H1 (cell line): ENCODE measurements at regions not wholly inside any gene's neighbourhood (a gene's known extent, or its start where the extent isn't known, plus 50 kb on each side); places are given as distances from the start of the nearest gene placed in this dataset.
"Not testable (repeated sequence)": the region's sequence is repeated elsewhere in the genome, so short reads cannot be mapped to it uniquely, and the experiment has no call there.

ENCODE experiments used
- CTCF ChIA-PET: fragments of 300-600 bp; sonication (Branson Sonifier 250); formaldehyde crosslinking; loops from one replicate; lab custom pipeline; 2021; ENCODE audit not compliant: partially characterized antibody; lab: Charles Lee
- POLR2A ChIA-PET: fragments of 300-600 bp; sonication (Branson Sonifier 250); formaldehyde crosslinking; loops from one replicate; lab custom pipeline; 2021; ENCODE audit warnings: inconsistent platforms; ENCODE audit not compliant: partially characterized antibody; lab: Charles Lee
- DNase-seq, 2 experiments: peaks; one replicate each; pipeline versions ENCODE4 v3.0.0 to v3.0.0-alpha.2; 2010 to 2022; ENCODE audit warnings: low spot score in 2 of 2, low read depth in 1 of 2, mixed read lengths in 1 of 2
- FAIRE-seq: peaks from 2 replicates; lab custom pipeline; 2011; peaks lifted over from hg19 to GRCh38; lab: Jason Lieb, UNC
- H2AFZ ChIP-seq: 2 replicates; pipeline ENCODE4 v1.8.1; 2012; ENCODE audit warnings: low read length, inconsistent platforms
- H2AK5ac ChIP-seq: 2 replicates; pipeline ENCODE4 v1.6.1; 2013; ENCODE audit warnings: low read depth, low read length
- H2BK120ac ChIP-seq: replicated peaks from 2 replicates; pipeline ENCODE3; 2013; ENCODE audit warnings: low read depth, low read length, inconsistent platforms
- H2BK12ac ChIP-seq: 2 replicates; pipeline ENCODE4 v1.6.1; 2013; ENCODE audit warnings: low read depth, low read length
- H2BK15ac ChIP-seq: 2 replicates; pipeline ENCODE4 v1.6.1; 2013; ENCODE audit warnings: low read length
- H2BK20ac ChIP-seq: 2 replicates; pipeline ENCODE4 v1.6.1; 2013; ENCODE audit warnings: low read length
- H2BK5ac ChIP-seq: 2 replicates; pipeline ENCODE4 v1.6.1; 2013; ENCODE audit warnings: low read depth, low read length
- H3K14ac ChIP-seq: 2 replicates; pipeline ENCODE4 v1.6.1; 2013; ENCODE audit warnings: inconsistent platforms; ENCODE audit not compliant: insufficient read length
- H3K18ac ChIP-seq: 2 replicates; pipeline ENCODE4 v1.6.1; 2013; ENCODE audit warnings: low read length; ENCODE audit errors: extremely low read depth
- H3K23ac ChIP-seq: 2 replicates; pipeline ENCODE4 v1.6.1; 2013; ENCODE audit warnings: inconsistent platforms; ENCODE audit not compliant: insufficient read length
- H3K23me2 ChIP-seq: 2 replicates; pipeline ENCODE4 v1.6.1; 2013; ENCODE audit warnings: low read depth, low read length
- H3K27ac ChIP-seq: 2 replicates; pipeline ENCODE4 v1.6.1; 2011; ENCODE audit warnings: low read depth, low read length, inconsistent platforms
- H3K27me3 ChIP-seq, 4 experiments: replicated peaks in 1 of 4; 1 replicate in 1 of 4; 2 replicates in 3 of 4; pipeline versions ENCODE4 v1.6.1 to v1.8.1; 2011 to 2013; ENCODE audit warnings: low read length in 3 of 4, mild to moderate bottlenecking in 3 of 4, inconsistent platforms in 2 of 4, mixed read lengths in 2 of 4, moderate library complexity in 1 of 4; ENCODE audit not compliant: control insufficient read depth in 3 of 4, insufficient read depth in 3 of 4; ENCODE audit errors: extremely low read depth in 1 of 4
- H3K36me3 ChIP-seq, 4 experiments: 2 replicates each; pipeline versions ENCODE4 v1.6.1 to v1.8.1; 2011 to 2013; ENCODE audit warnings: mild to moderate bottlenecking in 4 of 4, low read length in 3 of 4, moderate library complexity in 2 of 4, control low read depth in 1 of 4, inconsistent platforms in 1 of 4; ENCODE audit not compliant: insufficient read depth in 4 of 4, control insufficient read depth in 2 of 4
- H3K4ac ChIP-seq: replicated peaks from 2 replicates; pipeline ENCODE3; 2013; ENCODE audit warnings: low read length, low read depth, mixed read lengths, inconsistent platforms; ENCODE audit not compliant: insufficient read length
- H3K4me1 ChIP-seq, 4 experiments: replicated peaks in 1 of 4; 1 replicate in 1 of 4; 2 replicates in 3 of 4; pipeline versions ENCODE4 v1.6.1 to v1.8.1; 2011 to 2013; ENCODE audit warnings: low read length in 3 of 4, inconsistent platforms in 2 of 4, mixed read lengths in 1 of 4; ENCODE audit not compliant: insufficient read depth in 4 of 4, control insufficient read depth in 3 of 4
- H3K4me2 ChIP-seq, 2 experiments: 2 replicates each; pipeline versions ENCODE4 v1.6.1 to v1.8.1; 2011 to 2013; ENCODE audit warnings: low read depth in 2 of 2, low read length in 2 of 2, control low read depth in 1 of 2, inconsistent platforms in 1 of 2, mild to moderate bottlenecking in 1 of 2; ENCODE audit not compliant: insufficient read depth in 1 of 2
- H3K4me3 ChIP-seq, 4 experiments: fragments of 200-600, 300-600 bp in 1 of 4; sonication (generic), shearing (Covaris generic), sonication (Bioruptor Twin) in 1 of 4; 2 replicates each; pipeline versions ENCODE4 v1.5.1 to v1.8.1; 2011 to 2016; ENCODE audit warnings: low read length in 4 of 4, low read depth in 3 of 4, control low read depth in 2 of 4, inconsistent platforms in 2 of 4, mild to moderate bottlenecking in 2 of 4, mixed read lengths in 1 of 4, moderate library complexity in 1 of 4; ENCODE audit not compliant: insufficient read depth in 2 of 4; ENCODE audit errors: extremely low read depth in 1 of 4
- H3K56ac ChIP-seq: replicated peaks from 2 replicates; pipeline ENCODE3; 2013; ENCODE audit warnings: low read depth, mild to moderate bottlenecking, mixed read lengths, low read length, inconsistent platforms; ENCODE audit not compliant: insufficient read length
- H3K79me1 ChIP-seq: 2 replicates; pipeline ENCODE4 v1.6.1; 2013; ENCODE audit warnings: low read depth, low read length, control low read depth
- H3K79me2 ChIP-seq, 2 experiments: 2 replicates each; pipeline versions ENCODE4 v1.6.1 to v1.8.1; 2012 to 2013; ENCODE audit warnings: low read length in 2 of 2, mild to moderate bottlenecking in 2 of 2, inconsistent platforms in 1 of 2; ENCODE audit not compliant: insufficient read depth in 2 of 2, control insufficient read depth in 1 of 2
- H3K9ac ChIP-seq, 4 experiments: replicated peaks in 1 of 4; 1 replicate in 1 of 4; 2 replicates in 3 of 4; pipeline versions ENCODE4 v1.6.1 to v1.8.1; 2011 to 2013; ENCODE audit warnings: low read depth in 3 of 4, low read length in 3 of 4, control low read depth in 2 of 4, mild to moderate bottlenecking in 2 of 4, moderate library complexity in 2 of 4, inconsistent platforms in 1 of 4; ENCODE audit errors: extremely low read depth in 1 of 4
- H3K9me3 ChIP-seq, 2 experiments: 2 replicates each; pipeline versions ENCODE4 v1.6.1 to v1.8.1; 2012 to 2013; ENCODE audit warnings: mild to moderate bottlenecking in 2 of 2, moderate library complexity in 2 of 2, control low read depth in 1 of 2, inconsistent platforms in 1 of 2, low read depth in 1 of 2, low read length in 1 of 2, mixed read lengths in 1 of 2; ENCODE audit not compliant: insufficient read depth in 2 of 2
- H4K20me1 ChIP-seq, 2 experiments: replicated peaks in 1 of 2; 2 replicates each; pipeline versions ENCODE3 to v1.8.1; 2011 to 2013; ENCODE audit warnings: inconsistent platforms in 2 of 2, low read length in 2 of 2, mild to moderate bottlenecking in 1 of 2; ENCODE audit not compliant: insufficient read depth in 2 of 2, control insufficient read depth in 1 of 2
- H4K5ac ChIP-seq: 2 replicates; pipeline ENCODE4 v1.6.1; 2013; ENCODE audit warnings: low read length, low read depth, mixed read lengths, inconsistent platforms; ENCODE audit not compliant: insufficient read length
- H4K8ac ChIP-seq: 2 replicates; pipeline ENCODE4 v1.8.0; 2013; ENCODE audit warnings: mild to moderate bottlenecking, moderate library complexity, low read length, inconsistent platforms; ENCODE audit not compliant: insufficient read depth; ENCODE audit errors: extremely low read depth
- H4K91ac ChIP-seq: replicated peaks from 2 replicates; pipeline ENCODE3; 2013; ENCODE audit warnings: low read length, mixed read lengths, inconsistent platforms; ENCODE audit not compliant: insufficient read length
- CHD2 ChIP-seq: IDR thresholded peaks from 2 replicates; pipeline ENCODE4 v1.6.1; 2012; ENCODE audit warnings: low read length, improper control_type of control experiment
- CREB1 ChIP-seq: IDR thresholded peaks from 2 replicates; pipeline ENCODE4 v1.6.1; 2012; ENCODE audit warnings: inconsistent platforms
- EGR1 ChIP-seq: IDR thresholded peaks from 2 replicates; pipeline ENCODE4 v1.6.1; 2011; ENCODE audit warnings: low read depth, low read length, borderline replicate concordance
- EP300 ChIP-seq, 2 experiments: IDR thresholded peaks; 1 replicate in 1 of 2; 2 replicates in 1 of 2; pipeline ENCODE4 v1.6.1; 2011 to 2012; ENCODE audit warnings: low read depth in 2 of 2, low read length in 2 of 2, mild to moderate bottlenecking in 2 of 2, borderline replicate concordance in 1 of 2, inconsistent platforms in 1 of 2, moderate library complexity in 1 of 2
- KDM4A ChIP-seq: IDR thresholded peaks from one replicate; pipeline ENCODE4 v1.7.1; 2012; ENCODE audit warnings: low read depth, mild to moderate bottlenecking, moderate library complexity, low read length, inconsistent platforms; ENCODE audit not compliant: severe bottlenecking
- PHF8 ChIP-seq: fragments of 200-600 bp; sonication (generic); conservative IDR thresholded peaks from 2 replicates; pipeline ENCODE4 v1.7.1; 2012; ENCODE audit warnings: low read depth, mild to moderate bottlenecking, inconsistent platforms, low read length, moderate library complexity
- RBBP5 ChIP-seq: IDR thresholded peaks from 2 replicates; pipeline ENCODE4 v1.7.1; 2012; ENCODE audit warnings: low read depth, mild to moderate bottlenecking, inconsistent platforms, low read length, moderate library complexity, borderline replicate concordance
- RFX5 ChIP-seq: IDR thresholded peaks from 2 replicates; pipeline ENCODE4 v1.6.1; 2011; ENCODE audit warnings: low read depth, low read length, improper control_type of control experiment, borderline replicate concordance
- SP1 ChIP-seq: IDR thresholded peaks from 2 replicates; pipeline ENCODE4 v1.6.1; 2011; ENCODE audit warnings: low read depth, low read length
- TAF1 ChIP-seq: IDR thresholded peaks from 2 replicates; pipeline ENCODE4 v1.6.1; 2011; ENCODE audit warnings: mild to moderate bottlenecking, low read depth, low read length
- TBP ChIP-seq: IDR thresholded peaks from 2 replicates; pipeline ENCODE4 v1.6.1; 2011; ENCODE audit warnings: low read depth, low read length, improper control_type of control experiment
- YY1 ChIP-seq: IDR thresholded peaks from 2 replicates; pipeline ENCODE4 v1.6.1; 2011; ENCODE audit warnings: low read depth, mild to moderate bottlenecking, low read length
- WGBS, 2 experiments: shearing (Covaris generic) in 1 of 2; methylation state at CpG; one replicate each; pipeline versions ENCODE4 v1.1.6 to v1.1.7; 2013 to 2015; ENCODE audit warnings: low lambda C conversion rate in 2 of 2, mixed read lengths in 2 of 2, inconsistent platforms in 1 of 2, low coverage in 1 of 2, missing lambda C conversion rate in 1 of 2; ENCODE audit not compliant: insufficient replicate concordance in 2 of 2, insufficient coverage in 1 of 2, insufficient read length in 1 of 2; ENCODE audit errors: extremely low coverage in 1 of 2, missing lambda C conversion rate in 1 of 2; 5-methylcytosine and 5-hydroxymethylcytosine counted together

GRCh38 chr17:30708241-30709078 is 116.0 kb downstream of the CRLF3 start:
- peak overlapping the region; percentile 68 to 89 for H3K4me2 ChIP-seq
- peak overlapping the region; percentile 86 for H3K27ac ChIP-seq
- peak overlapping the region; percentile 90; the same call in 1 of the 2 replicates for H3K18ac ChIP-seq
- H3K4ac ChIP-seq, H3K36me3 ChIP-seq, H2AFZ ChIP-seq, H3K23ac ChIP-seq, H2BK120ac ChIP-seq, H4K91ac ChIP-seq, H2BK12ac ChIP-seq, CTCF ChIA-PET, H4K8ac ChIP-seq, H3K9me3 ChIP-seq, H3K27me3 ChIP-seq, H2AK5ac ChIP-seq, H3K23me2 ChIP-seq, H3K56ac ChIP-seq, H3K14ac ChIP-seq, H2BK20ac ChIP-seq, H3K79me1 ChIP-seq, H2BK15ac ChIP-seq, H4K20me1 ChIP-seq: not testable (repeated sequence)
- H3K4me1 ChIP-seq = peaks cover 0 to 27% (median 15%) of the 10 kb centered on the region in 4 experiments; a peak in 6 of 7 replicates
- FAIRE-seq (peak; percentile 85), DNase-seq (peak; percentile 82 to 92)
- peak overlapping the region; percentile 96 for H4K5ac ChIP-seq
- POLR2A ChIA-PET = interaction anchor here (1.3 to 1.7 kb wide), 2 partner anchors 10 to 40 kb away, joined by 4 to 9 read pairs; no protein-coding TSS in a partner anchor
- WGBS, 2 experiments = 1% methylated on average over 31 of the region's 75 CpGs; no CpG with 5 or more reads in 1 of the 2 experiments
- H2BK5ac ChIP-seq = peak overlapping the region; percentile 83; the same call in 1 of the 2 replicates
- peak overlapping the region; percentile 77 to 94 (median 85) for H3K4me3 ChIP-seq
- peak overlapping the region; percentile 26 to 80 (median 60) for H3K9ac ChIP-seq
- peaks cover 22 to 48% of the 10 kb centered on the region in 2 experiments for H3K79me2 ChIP-seq
- peak; percentile 57; the same call in 1 of the 2 replicates for TF ChIP-seq TBP
- TF ChIP-seq CREB1 = peak; percentile 63
- TF ChIP-seq KDM4A = peak; percentile 23
- peak; percentile 38; the same call in 1 of the 2 replicates for TF ChIP-seq RBBP5
- TF ChIP-seq YY1 = peak; percentile 48
- TF ChIP-seq RFX5 = peak; percentile 38; the same call in 1 of the 2 replicates
- 0 out of 2 replicates have a peak, but pooled peaks have one; percentile 25 for TF ChIP-seq CHD2
- TF ChIP-seq EGR1 = peak; percentile 79
- peak; percentile 47 for TF ChIP-seq TAF1
- TF ChIP-seq PHF8 = peak; percentile 50; the same call in 1 of the 2 replicates
- peak in 1 of 2 experiments; percentile 56; a peak in 2 of 3 replicates for TF ChIP-seq EP300 (IDR thresholded peaks at IDR 0.05; ENCODE audit: borderline replicate concordance in 1 of 2, low read depth in 2 of 2, low read length in 2 of 2)
- peak; percentile 97 for TF ChIP-seq SP1
